Activated T-helper 1 cell treated with Interleukin-2 at 50 U/mL for 16 hours (primary cell): ENCODE measurements at regions not wholly inside any gene's neighbourhood (a gene's known extent, or its start where the extent isn't known, plus 50 kb on each side); places are given as distances from the start of the nearest gene placed in this dataset.
"Not testable (repeated sequence)": the region's sequence is repeated elsewhere in the genome, so short reads cannot be mapped to it uniquely, and the experiment has no call there.

Experiments
- DNase-seq: peaks from one replicate; pipeline ENCODE4 v3.0.0-alpha.2; 2020; ENCODE audit warnings: low read depth

GRCh38 chr7:69403169-69403568 lies 195.1 kb upstream of the AUTS2 start:
- no peak for DNase-seq

GRCh38 chr7:69411018-69411417 lies 187.3 kb upstream of the AUTS2 start:
- DNase-seq, result no peak

- no peak for DNase-seq
Observed at GRCh38 chr7:69411466-69411865, 186.8 kb upstream of the AUTS2 start.

DNA sequence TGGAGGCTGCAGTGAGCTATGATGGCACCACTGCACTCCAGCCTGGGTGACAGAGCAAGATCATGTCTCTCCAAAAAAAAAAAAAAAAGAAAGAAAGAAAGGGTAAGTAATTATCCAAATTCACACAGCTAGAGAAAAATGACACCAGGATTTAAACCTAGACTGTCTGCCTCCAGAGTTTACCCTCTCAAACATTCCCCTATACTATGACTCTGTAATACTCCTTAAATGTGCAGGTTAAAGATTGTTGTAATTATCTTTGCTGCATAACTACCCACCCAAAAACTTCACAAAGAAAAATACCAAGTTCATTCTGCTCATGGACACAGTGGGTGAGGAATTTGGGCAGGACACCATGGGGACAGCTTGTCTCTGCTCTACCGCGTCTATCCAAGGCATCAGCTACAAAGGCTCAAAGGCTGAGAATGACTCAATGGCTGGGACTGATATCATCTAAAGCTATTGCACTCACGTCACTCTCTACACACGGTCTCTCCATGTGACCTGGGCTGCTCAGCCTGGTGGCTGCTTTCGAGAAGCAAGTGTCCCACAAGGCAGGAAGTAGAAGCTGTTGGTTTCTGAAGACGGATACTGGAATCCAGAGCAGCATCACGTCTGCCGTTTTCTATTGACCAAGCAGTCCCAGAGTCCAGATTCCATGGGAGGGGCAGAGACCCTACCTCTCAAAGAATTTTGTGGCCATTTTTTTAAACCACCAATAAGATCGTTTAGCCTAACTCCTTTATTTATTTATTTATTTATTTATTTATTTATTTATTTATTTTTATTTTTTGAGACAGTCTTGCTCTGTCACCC lies 185.7 kb upstream of the AUTS2 start:
- DNase-seq, result no peak

DNA sequence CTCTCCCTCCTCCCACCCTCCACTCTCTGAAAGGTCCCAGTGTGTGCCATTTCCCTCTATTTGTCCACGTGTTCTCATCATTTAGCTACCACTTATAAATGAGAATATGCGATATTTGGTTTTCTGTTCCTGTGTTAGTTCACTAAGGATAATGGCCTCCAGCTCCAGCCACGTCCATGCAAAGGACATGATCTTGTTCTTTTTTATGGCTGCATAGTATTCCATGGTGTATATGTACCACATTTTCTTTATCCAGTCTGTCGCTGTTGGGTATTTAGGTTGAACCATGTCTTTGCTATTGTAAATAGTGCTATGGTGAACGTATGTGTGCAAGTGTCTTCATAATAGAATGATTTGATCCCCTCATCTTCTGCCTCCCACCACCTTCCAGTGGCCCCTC lies 183.7 kb upstream of the AUTS2 start:
- no peak for DNase-seq

DNA sequence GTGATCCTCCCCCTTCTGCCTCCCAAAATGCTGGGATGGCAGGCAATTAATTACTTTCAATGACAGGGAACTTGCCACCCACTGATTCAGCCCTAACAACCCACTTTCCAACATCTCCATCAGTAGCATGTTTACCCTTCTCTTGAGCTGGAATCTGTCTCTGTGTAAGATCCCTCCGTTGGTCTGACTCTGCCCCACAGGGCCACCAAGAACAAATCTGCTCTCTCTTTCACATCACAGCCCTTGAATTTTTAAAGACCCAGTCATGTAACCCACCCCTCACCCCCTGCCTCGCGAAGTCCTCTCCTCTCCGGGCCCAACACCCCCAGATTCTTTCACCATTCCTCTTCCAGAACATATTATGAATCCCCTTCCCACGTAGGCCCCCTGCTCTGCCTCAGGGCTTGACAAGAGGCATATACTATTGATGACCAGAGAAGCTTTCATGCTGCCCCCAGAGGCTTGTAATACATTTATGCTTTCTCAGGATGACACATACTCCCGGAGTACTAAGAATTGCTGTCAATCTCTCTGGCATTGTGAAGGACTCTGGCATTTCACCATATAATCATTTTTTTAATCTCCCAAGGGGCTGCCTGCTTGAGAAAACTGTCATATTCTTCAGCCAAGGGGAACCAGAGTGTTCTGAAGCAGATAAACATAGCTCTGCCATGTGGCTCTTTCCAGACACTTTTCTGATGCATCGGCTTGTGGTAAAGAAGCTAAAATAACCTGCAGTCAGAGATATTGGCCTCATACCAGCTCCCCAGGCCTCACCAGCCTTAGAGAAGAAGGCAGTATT lies 179.2 kb upstream of the AUTS2 start:
- no peak for DNase-seq

- no peak for DNase-seq
Observed at GRCh38 chr7:69419934-69420333, 178.3 kb upstream of the AUTS2 start.

DNA sequence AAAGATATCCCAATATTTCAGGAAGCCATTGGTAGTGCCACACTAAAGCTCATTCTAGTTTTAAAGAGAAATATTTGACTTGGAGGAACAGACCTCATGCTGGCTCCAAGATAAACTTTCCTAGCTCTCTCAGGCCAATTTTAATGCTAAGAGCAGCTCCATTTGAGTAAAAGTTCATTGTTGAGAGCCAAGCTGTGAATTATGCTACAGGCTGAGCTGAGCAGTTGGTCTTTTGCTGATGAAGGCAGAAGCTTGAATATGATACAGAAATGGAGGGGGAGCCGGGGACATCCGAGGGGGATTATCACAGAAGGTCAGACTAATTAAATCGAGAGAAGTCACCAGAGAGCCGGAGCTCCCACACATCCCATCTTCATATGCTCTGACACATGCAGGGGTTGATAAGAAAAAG lies 175.7 kb upstream of the AUTS2 start:
- no peak for DNase-seq

- no peak for DNase-seq
Observed at GRCh38 chr7:69426705-69427104, 171.6 kb upstream of the AUTS2 start.

DNA sequence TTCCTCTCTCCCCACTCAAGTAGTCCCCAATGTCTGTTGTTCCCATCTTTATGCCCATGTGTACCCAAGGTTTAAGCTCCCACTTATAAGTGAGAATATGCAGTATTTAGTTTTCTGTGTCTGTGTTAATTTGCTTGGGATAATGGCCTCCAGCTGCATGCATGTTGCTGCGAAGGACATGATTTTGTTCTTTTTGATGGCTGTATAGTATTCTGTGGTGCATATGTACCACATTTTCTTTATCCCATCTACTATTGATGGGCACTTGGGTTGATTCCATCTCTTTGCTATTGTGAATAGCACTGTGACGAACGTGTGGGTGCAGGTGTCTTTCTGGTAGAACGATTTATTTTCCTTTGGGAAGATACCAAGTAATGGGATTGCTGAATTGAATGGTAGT lies 170.2 kb upstream of the AUTS2 start:
- DNase-seq, result no peak

GRCh38 chr7:69429911-69430383 lies 168.3 kb upstream of the AUTS2 start:
- no peak for DNase-seq

DNA sequence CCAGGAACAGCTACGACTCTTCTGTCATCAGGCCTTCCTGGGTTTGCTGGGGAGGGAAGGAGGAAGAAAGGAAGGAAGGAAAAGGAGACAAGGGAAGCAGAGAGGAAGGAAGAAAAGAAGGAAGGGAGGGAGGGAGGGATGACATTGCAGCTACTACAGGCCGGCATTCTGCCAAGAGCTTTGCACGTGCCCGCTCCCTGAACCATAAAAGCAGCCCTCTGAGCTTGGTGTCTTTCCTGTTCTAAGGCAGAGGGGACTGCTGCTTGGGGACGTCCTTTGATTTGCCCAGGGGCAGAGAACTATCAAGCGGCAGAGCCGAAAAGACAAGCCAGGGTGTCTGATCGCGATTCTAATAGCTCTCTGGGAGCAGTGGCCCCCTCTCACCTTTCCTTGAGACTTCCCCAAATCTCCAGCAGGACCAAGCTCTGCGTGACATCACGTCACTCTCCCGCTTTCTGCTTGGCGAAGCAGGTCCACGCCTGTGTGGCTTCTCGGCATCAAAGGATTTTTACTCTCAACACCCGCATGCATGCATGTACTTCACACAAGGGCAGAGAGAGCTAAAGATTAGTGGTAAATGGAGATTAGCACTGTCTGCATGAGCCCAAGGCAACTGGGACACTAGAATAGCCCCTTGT lies 167.8 kb upstream of the AUTS2 start:
- no peak for DNase-seq

DNA sequence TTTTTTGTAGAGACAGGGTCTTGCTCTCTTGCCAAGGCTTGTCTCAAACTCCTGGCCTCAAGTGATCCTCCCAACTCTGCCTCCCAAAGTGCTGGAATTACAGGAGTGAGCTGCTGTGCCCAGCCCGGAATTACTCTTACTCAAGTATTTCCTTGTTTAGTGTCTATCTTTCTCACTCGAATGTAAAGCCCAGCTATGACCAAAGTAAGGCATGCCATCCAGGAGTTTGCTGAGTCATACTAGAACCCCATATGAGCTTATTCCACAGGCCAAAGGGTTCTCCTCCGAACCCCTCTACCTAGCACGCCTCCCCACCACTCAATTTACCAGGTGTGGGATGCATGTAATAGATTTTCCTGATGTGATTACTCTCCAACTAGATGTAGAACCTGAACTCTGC lies 166.6 kb upstream of the AUTS2 start:
- no peak for DNase-seq

DNA sequence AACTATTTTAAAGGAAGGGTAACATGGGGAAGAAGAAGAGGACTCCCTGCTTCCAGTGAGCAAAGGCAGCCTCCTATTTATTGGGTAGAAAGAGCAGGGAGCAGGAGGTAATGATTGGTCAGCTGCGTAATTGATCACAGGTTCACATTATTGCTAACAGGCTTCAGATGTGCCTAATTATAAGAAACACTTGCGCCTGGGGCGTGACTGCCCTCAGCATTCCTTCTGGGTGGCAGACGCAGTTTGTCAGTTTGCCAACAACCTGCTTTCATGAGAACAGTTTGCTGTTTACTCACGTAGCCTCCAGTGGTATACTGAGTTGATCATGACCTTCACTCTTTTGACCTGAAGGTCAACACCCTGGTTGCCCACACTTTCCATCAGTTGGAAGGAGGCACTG lies 166.0 kb upstream of the AUTS2 start:
- DNase-seq, result not testable (repeated sequence)

GRCh38 chr7:69433081-69433480 lies 165.2 kb upstream of the AUTS2 start:
- no peak for DNase-seq

- no peak for DNase-seq
Observed at GRCh38 chr7:69434398-69434815, 163.9 kb upstream of the AUTS2 start.

GRCh38 chr7:69435711-69436110 lies 162.6 kb upstream of the AUTS2 start:
- DNase-seq, result no peak

GRCh38 chr7:69436946-69437345 lies 161.3 kb upstream of the AUTS2 start:
- no peak for DNase-seq

DNA sequence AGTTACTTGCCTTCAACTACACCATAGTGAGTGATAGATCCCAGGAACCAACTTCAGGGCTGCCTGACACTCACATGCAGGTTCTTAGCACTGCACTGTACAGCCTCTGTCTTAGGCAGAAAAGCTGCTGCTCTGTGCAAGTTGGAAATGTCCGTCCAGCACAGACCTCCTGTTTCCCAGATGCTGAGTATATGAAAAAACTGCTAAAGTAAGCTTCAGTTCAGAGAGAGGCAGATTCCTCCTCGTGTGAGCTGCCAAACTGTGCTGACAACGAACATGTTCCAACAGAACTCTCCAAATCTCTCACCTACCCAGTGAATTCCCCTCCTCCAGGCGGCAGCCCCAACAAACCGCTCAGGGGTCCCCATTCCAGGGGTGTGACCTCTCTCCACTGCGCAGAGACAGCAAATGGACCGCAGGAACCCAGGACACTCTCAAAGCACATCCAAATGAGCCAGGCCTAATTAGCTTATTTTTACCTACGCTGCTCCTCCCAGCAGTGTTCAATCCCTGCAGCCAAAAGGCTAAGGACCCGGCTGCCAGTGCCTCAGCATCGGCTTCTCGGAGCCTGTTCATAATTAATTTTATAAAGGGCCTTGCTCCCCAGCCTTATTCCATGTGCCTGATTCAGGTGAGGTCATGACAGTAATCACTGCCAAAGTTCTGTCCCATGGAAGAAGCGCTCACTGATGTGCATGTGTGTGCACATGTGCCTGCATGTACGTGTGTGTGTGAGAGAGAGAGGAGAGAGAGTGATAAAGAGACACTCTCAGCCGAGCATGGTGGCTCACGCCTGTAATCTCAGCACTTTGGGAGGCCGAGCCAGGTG lies 159.5 kb upstream of the AUTS2 start:
- no peak for DNase-seq

DNA sequence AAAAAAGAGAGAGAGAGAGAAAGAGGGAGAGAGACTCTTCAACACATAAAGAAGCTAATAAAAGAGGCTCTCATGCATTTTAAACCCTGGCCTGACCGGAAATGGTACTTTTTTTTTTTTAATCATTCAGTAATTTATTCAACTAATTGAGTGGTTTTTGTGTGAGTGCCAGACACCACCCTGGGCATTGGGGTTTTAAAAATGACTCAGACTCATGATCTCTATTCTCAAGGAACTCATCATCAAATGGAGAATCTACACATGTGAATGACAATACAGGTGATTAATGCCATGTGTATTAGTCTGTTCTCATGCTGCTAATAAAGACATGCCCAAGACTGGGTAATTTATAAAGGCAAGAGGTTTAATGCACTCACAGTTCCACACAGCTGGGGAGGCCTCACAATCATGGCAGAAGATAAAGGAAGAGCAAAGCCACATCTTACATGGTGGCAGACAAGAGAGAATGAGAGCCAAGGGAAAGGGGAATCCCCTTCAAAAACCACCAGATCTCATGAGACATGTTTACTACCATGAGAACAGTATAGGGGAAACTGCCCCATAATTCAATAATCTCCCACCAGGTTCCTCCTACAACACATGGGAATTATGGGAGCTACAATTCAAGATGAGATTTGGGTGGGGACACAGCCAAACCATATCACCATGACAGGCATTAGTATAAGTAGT lies 158.5 kb upstream of the AUTS2 start:
- no peak for DNase-seq

- no peak for DNase-seq
Observed at GRCh38 chr7:69440976-69441375, 157.3 kb upstream of the AUTS2 start.
